H1 (cell line): ENCODE measurements at regions not wholly inside any gene's neighbourhood (a gene's known extent, or its start where the extent isn't known, plus 50 kb on each side); places are given as distances from the start of the nearest gene placed in this dataset.

Experiments
- GTF2F1 ChIP-seq: IDR thresholded peaks from 2 replicates; pipeline ENCODE4 v1.6.1; 2012; ENCODE audit warnings: low read depth, low read length, improper control_type of control experiment, borderline replicate concordance
- SUZ12 ChIP-seq: fragments of 200-600 bp; sonication (generic); IDR thresholded peaks from 2 replicates; pipeline ENCODE4 v1.6.1; 2012; ENCODE audit warnings: mild to moderate bottlenecking, inconsistent platforms, low read length, moderate library complexity, mixed read lengths
- TAF1 ChIP-seq: IDR thresholded peaks from 2 replicates; pipeline ENCODE4 v1.6.1; 2011; ENCODE audit warnings: mild to moderate bottlenecking, low read depth, low read length
- TF ChIP-seq, protein P1 (sequence below): fragments of 300-600 bp; sonication (generic); IDR thresholded peaks from 2 replicates; pipeline ENCODE4 v1.7.1; 2012; ENCODE audit warnings: low read length, moderate library complexity, mild to moderate bottlenecking, inconsistent platforms; ENCODE audit not compliant: insufficient replicate concordance
- TF ChIP-seq, protein P2 (sequence below): IDR thresholded peaks from 2 replicates; pipeline ENCODE4 v1.6.1; 2012; ENCODE audit warnings: inconsistent platforms

DNA sequence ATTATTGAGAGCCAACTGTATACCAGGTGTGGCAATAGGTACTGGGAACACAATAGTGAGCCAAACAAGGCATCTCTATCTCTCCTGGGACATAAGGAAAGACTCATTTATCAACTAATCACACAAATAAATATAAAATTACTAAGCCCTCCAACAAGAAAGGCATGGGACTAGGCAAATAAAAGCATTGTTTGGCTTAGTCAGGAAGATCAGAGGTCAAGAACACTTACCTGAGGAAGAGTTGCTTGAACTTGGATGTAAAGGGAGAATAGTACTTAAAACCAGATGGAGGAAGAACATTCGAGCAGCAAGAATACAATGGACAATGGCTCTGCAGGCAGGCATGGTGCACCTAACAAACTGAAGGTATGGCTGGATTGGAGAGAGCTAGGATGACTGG lies 300.7 kb downstream of the WDR72 start (continued):
- TF ChIP-seq, protein P1, sequence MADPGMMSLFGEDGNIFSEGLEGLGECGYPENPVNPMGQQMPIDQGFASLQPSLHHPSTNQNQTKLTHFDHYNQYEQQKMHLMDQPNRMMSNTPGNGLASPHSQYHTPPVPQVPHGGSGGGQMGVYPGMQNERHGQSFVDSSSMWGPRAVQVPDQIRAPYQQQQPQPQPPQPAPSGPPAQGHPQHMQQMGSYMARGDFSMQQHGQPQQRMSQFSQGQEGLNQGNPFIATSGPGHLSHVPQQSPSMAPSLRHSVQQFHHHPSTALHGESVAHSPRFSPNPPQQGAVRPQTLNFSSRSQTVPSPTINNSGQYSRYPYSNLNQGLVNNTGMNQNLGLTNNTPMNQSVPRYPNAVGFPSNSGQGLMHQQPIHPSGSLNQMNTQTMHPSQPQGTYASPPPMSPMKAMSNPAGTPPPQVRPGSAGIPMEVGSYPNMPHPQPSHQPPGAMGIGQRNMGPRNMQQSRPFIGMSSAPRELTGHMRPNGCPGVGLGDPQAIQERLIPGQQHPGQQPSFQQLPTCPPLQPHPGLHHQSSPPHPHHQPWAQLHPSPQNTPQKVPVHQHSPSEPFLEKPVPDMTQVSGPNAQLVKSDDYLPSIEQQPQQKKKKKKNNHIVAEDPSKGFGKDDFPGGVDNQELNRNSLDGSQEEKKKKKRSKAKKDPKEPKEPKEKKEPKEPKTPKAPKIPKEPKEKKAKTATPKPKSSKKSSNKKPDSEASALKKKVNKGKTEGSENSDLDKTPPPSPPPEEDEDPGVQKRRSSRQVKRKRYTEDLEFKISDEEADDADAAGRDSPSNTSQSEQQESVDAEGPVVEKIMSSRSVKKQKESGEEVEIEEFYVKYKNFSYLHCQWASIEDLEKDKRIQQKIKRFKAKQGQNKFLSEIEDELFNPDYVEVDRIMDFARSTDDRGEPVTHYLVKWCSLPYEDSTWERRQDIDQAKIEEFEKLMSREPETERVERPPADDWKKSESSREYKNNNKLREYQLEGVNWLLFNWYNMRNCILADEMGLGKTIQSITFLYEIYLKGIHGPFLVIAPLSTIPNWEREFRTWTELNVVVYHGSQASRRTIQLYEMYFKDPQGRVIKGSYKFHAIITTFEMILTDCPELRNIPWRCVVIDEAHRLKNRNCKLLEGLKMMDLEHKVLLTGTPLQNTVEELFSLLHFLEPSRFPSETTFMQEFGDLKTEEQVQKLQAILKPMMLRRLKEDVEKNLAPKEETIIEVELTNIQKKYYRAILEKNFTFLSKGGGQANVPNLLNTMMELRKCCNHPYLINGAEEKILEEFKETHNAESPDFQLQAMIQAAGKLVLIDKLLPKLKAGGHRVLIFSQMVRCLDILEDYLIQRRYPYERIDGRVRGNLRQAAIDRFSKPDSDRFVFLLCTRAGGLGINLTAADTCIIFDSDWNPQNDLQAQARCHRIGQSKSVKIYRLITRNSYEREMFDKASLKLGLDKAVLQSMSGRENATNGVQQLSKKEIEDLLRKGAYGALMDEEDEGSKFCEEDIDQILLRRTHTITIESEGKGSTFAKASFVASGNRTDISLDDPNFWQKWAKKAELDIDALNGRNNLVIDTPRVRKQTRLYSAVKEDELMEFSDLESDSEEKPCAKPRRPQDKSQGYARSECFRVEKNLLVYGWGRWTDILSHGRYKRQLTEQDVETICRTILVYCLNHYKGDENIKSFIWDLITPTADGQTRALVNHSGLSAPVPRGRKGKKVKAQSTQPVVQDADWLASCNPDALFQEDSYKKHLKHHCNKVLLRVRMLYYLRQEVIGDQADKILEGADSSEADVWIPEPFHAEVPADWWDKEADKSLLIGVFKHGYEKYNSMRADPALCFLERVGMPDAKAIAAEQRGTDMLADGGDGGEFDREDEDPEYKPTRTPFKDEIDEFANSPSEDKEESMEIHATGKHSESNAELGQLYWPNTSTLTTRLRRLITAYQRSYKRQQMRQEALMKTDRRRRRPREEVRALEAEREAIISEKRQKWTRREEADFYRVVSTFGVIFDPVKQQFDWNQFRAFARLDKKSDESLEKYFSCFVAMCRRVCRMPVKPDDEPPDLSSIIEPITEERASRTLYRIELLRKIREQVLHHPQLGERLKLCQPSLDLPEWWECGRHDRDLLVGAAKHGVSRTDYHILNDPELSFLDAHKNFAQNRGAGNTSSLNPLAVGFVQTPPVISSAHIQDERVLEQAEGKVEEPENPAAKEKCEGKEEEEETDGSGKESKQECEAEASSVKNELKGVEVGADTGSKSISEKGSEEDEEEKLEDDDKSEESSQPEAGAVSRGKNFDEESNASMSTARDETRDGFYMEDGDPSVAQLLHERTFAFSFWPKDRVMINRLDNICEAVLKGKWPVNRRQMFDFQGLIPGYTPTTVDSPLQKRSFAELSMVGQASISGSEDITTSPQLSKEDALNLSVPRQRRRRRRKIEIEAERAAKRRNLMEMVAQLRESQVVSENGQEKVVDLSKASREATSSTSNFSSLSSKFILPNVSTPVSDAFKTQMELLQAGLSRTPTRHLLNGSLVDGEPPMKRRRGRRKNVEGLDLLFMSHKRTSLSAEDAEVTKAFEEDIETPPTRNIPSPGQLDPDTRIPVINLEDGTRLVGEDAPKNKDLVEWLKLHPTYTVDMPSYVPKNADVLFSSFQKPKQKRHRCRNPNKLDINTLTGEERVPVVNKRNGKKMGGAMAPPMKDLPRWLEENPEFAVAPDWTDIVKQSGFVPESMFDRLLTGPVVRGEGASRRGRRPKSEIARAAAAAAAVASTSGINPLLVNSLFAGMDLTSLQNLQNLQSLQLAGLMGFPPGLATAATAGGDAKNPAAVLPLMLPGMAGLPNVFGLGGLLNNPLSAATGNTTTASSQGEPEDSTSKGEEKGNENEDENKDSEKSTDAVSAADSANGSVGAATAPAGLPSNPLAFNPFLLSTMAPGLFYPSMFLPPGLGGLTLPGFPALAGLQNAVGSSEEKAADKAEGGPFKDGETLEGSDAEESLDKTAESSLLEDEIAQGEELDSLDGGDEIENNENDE, result no peak
- TF ChIP-seq GTF2F1 (no peak), SUZ12 (no peak), TAF1 (no peak)
- TF ChIP-seq, protein P2, sequence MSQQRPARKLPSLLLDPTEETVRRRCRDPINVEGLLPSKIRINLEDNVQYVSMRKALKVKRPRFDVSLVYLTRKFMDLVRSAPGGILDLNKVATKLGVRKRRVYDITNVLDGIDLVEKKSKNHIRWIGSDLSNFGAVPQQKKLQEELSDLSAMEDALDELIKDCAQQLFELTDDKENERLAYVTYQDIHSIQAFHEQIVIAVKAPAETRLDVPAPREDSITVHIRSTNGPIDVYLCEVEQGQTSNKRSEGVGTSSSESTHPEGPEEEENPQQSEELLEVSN, result no peak
